ENCODE measurements at regions not wholly inside any gene's neighbourhood (a gene's known extent, or its start where the extent isn't known, plus 50 kb on each side); places are given as distances from the start of the nearest gene placed in this dataset.

- no peaks in the 10 kb centered on the region for H3K79me2 ChIP-seq (ENCODE audit: control insufficient read depth, insufficient read depth, low read length)
- FAIRE-seq: no peak
- no peak overlapping the region for H3K4me2 ChIP-seq (ENCODE audit: control insufficient read depth, extremely low read depth, insufficient read depth, low read depth, low read length)
- H2AFZ ChIP-seq (ENCODE audit: control insufficient read depth, low read length): no peak overlapping the region
- DNase-seq (ENCODE audit: low read depth, low spot score): no peak
- TF ChIP-seq EZH2 (IDR thresholded peaks at IDR 0.05; ENCODE audit: low read length): no peak
- TF ChIP-seq CTCF (optimal IDR thresholded peaks at IDR 0.05 in 1 of 3, IDR thresholded peaks at IDR 0.05 in 1 of 3, conservative IDR thresholded peaks at IDR 0.05 in 1 of 3; ENCODE audit: extremely low read depth in 1 of 3, insufficient read depth in 2 of 3, low read length in 3 of 3): no peak
- H3K9me3 ChIP-seq (ENCODE audit: control insufficient read depth, low read depth, low read length): no peaks in the 10 kb centered on the region
- no peaks in the 10 kb centered on the region for H3K4me1 ChIP-seq (ENCODE audit: control insufficient read depth, extremely low read depth, insufficient read depth, low read length)
- no peaks in the 10 kb centered on the region for H3K9me1 ChIP-seq (ENCODE audit: control insufficient read depth, extremely low read depth, insufficient read depth, low read length)
- H3K27ac ChIP-seq (ENCODE audit: control insufficient read depth, insufficient read depth, low read length): no peak overlapping the region
- no peaks in the 10 kb centered on the region for H3K36me3 ChIP-seq (ENCODE audit: control insufficient read depth in 2 of 2, extremely low read depth in 1 of 2, insufficient read depth in 2 of 2, low read length in 2 of 2)
- no peaks in the 10 kb centered on the region for H3K27me3 ChIP-seq (ENCODE audit: control insufficient read depth, extremely low read depth, insufficient read depth, low read length)
- H4K20me1 ChIP-seq (ENCODE audit: control insufficient read depth, extremely low read depth, insufficient read depth, low read length): no peaks in the 10 kb centered on the region
- dilution Hi-C loops (cut with MboI; ENCODE audit: extremely low pct_ligation_motif_present, low sequenced_read_pairs): no loop called here
- H3K9ac ChIP-seq (ENCODE audit: control insufficient read depth, extremely low read depth, insufficient read depth, low read length): no peak overlapping the region
- H3K4me3 ChIP-seq (ENCODE audit: control insufficient read depth in 2 of 3, extremely low read depth in 1 of 3, insufficient read depth in 2 of 3, low read depth in 1 of 3, low read length in 3 of 3): no peak overlapping the region
Observed at GRCh38 chr4:171639540-171639939, 173.7 kb upstream of the GALNTL6 start.

GRCh38 chr4:171636606-171637005 is 176.6 kb upstream of the GALNTL6 start:
- Histone ChIP-seq H3K36me3 (ENCODE audit: control insufficient read depth in 2 of 2, extremely low read depth in 1 of 2, insufficient read depth in 2 of 2, low read length in 2 of 2) (no peaks in the 10 kb centered on the region), H3K9ac (ENCODE audit: control insufficient read depth, extremely low read depth, insufficient read depth, low read length) (no peak overlapping the region), H3K9me3 (ENCODE audit: control insufficient read depth, low read depth, low read length) (no peaks in the 10 kb centered on the region), H3K9me1 (ENCODE audit: control insufficient read depth, extremely low read depth, insufficient read depth, low read length) (no peaks in the 10 kb centered on the region), H2AFZ (ENCODE audit: control insufficient read depth, low read length) (no peak overlapping the region), H3K4me2 (ENCODE audit: control insufficient read depth, extremely low read depth, insufficient read depth, low read depth, low read length) (no peak overlapping the region), H3K27me3 (ENCODE audit: control insufficient read depth, extremely low read depth, insufficient read depth, low read length) (no peaks in the 10 kb centered on the region), H3K79me2 (ENCODE audit: control insufficient read depth, insufficient read depth, low read length) (no peaks in the 10 kb centered on the region), H4K20me1 (ENCODE audit: control insufficient read depth, extremely low read depth, insufficient read depth, low read length) (no peaks in the 10 kb centered on the region), H3K4me3 (ENCODE audit: control insufficient read depth in 2 of 3, extremely low read depth in 1 of 3, insufficient read depth in 2 of 3, low read depth in 1 of 3, low read length in 3 of 3) (no peak overlapping the region), H3K4me1 (ENCODE audit: control insufficient read depth, extremely low read depth, insufficient read depth, low read length) (no peaks in the 10 kb centered on the region), H3K27ac (ENCODE audit: control insufficient read depth, insufficient read depth, low read length) (no peak overlapping the region)
- TF ChIP-seq EZH2 (IDR thresholded peaks at IDR 0.05; ENCODE audit: low read length) (no peak), CTCF (optimal IDR thresholded peaks at IDR 0.05 in 1 of 3, IDR thresholded peaks at IDR 0.05 in 1 of 3, conservative IDR thresholded peaks at IDR 0.05 in 1 of 3; ENCODE audit: extremely low read depth in 1 of 3, insufficient read depth in 2 of 3, low read length in 3 of 3) (no peak)
- FAIRE-seq (no peak), DNase-seq (ENCODE audit: low read depth, low spot score) (no peak)
- dilution Hi-C loops (cut with MboI; ENCODE audit: extremely low pct_ligation_motif_present, low sequenced_read_pairs): no loop called here
